ENCODE measurements at regions not wholly inside any gene's neighbourhood (a gene's known extent, or its start where the extent isn't known, plus 50 kb on each side); places are given as distances from the start of the nearest gene placed in this dataset.
A peak's percentile ranks its signal among the peaks of the same experiment; 100 is the strongest.

DNA sequence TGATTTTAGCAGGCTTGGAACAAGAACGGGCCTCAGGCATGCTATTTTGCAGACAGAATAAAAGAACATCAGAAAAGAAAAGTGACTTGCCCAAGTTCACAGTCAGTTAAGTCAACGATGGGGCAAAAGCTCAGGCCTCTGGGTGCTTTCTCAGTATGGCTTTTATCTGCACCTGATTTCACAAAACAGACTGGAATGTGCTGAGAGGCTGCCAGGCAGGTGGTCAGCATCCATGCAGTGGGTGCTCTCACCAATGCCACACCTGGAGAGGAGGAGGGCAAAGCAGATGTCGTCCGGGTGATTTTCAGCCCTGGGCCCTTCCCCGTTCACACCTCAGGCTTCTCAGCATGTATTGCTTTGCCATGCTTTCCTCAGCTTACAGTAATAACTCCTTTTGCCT, 854.6 kb downstream of the RNF144A start:
- no peaks in the 10 kb centered on the region for H3K36me3 ChIP-seq (ENCODE audit: control insufficient read depth in 2 of 2, insufficient read depth in 2 of 2, low read length in 2 of 2)

DNA sequence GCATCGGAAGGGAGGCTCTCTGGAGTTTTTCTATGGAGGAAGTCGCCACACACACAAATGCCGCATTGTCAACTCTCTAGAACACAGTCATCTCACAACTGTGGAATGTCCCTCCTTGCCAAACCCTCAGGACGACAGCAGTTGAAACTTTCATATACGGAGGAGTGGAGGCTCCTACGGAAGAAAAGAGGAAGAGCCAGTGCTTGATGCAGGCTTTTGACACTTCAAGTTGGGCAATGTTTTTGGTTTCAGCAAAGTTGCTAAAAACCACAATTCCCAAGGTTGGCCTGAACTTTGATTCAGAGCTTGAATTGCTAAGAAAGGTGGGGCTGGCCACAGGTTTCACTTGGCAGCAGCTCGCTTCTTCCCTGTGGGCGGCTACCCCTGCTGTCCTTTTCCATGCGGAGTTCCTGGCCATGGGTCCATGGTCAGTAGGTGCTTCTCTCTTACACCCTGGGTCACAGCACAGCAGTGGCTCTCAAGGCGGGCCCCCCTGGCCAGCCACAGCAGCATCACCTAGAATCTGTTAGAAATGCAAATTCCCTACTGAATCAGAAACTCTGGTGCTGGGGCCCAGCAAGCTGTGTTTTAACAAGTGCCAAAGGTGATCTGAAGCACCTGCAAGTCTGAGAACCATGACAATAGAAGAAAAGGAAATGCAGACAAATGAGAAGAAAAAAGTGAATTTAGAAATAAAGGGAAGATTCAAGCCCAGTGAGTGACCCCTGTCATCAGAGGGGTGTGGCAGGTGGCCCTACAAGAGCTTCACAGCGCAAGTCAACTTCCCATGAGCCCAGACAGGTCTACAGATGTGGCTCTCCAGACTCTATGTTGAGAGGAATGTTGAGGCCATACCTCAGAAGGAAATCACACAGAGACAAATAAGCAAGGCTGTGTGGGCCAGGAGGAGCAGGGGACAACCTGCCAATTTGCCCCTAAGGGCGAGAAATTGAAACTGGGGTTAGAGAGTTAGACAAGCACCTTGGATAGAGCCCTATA, 856.4 kb downstream of the RNF144A start:
- Histone ChIP-seq H3K9me3 (ENCODE audit: control insufficient read depth in 2 of 2, low read length in 2 of 2) (no peaks in the 10 kb centered on the region), H3K4me3 (ENCODE audit: low read length in 2 of 2) (no peak overlapping the region), H3K9ac (ENCODE audit: low read length in 2 of 2) (no peak overlapping the region), H3K27me3 (ENCODE audit: control insufficient read depth in 1 of 2, insufficient read depth in 2 of 2, low read length in 2 of 2) (no peaks in the 10 kb centered on the region), H3K27ac (ENCODE audit: low read length) (no peak overlapping the region), H3K36me3 (ENCODE audit: control insufficient read depth in 2 of 2, insufficient read depth in 2 of 2, low read length in 2 of 2) (no peaks in the 10 kb centered on the region), H3K4me1 (ENCODE audit: control insufficient read depth, insufficient read depth, low read length) (no peaks in the 10 kb centered on the region)

More for the DNA sequence above, 854.6 kb downstream of the RNF144A start:
- Histone ChIP-seq H3K27me3 (ENCODE audit: control insufficient read depth in 1 of 2, insufficient read depth in 2 of 2, low read length in 2 of 2) (no peaks in the 10 kb centered on the region), H3K9me3 (ENCODE audit: control insufficient read depth in 2 of 2, low read length in 2 of 2) (no peaks in the 10 kb centered on the region), H3K4me3 (ENCODE audit: low read length in 2 of 2) (no peak overlapping the region), H3K9ac (ENCODE audit: low read length in 2 of 2) (no peak overlapping the region), H3K27ac (ENCODE audit: low read length) (no peak overlapping the region), H3K4me1 (ENCODE audit: control insufficient read depth, insufficient read depth, low read length) (peaks cover 9% of the 10 kb centered on the region)

DNA sequence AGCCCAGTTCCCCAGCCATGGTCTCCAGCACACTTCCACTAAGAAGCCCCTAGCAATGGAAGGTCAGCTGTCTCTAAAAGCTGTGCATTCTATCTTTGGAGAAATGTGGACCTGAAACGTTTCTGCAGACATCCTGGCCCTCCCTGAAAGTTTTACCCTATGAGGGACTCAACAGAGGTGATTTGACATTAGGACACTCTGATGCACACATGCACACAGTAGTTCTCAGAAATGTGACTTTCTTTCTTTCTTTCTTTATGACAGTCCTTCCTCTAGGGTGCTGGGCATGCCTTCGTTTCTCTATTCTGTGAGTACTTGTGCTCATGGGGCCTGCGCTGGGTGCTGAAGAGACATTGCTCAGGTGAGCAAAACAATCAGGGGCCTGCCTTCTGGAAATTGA, 857.3 kb downstream of the RNF144A start:
- no peak overlapping the region for H3K27ac ChIP-seq (ENCODE audit: low read length)
- H3K4me3 ChIP-seq (ENCODE audit: low read length in 2 of 2), result no peak overlapping the region
- no peaks in the 10 kb centered on the region for H3K9me3 ChIP-seq (ENCODE audit: control insufficient read depth in 2 of 2, low read length in 2 of 2)
- H3K36me3 ChIP-seq (ENCODE audit: control insufficient read depth in 2 of 2, insufficient read depth in 2 of 2, low read length in 2 of 2), result no peaks in the 10 kb centered on the region
- H3K4me1 ChIP-seq (ENCODE audit: control insufficient read depth, insufficient read depth, low read length), result no peaks in the 10 kb centered on the region
- no peak overlapping the region for H3K9ac ChIP-seq (ENCODE audit: low read length in 2 of 2)
- H3K27me3 ChIP-seq (ENCODE audit: control insufficient read depth in 1 of 2, insufficient read depth in 2 of 2, low read length in 2 of 2), result no peaks in the 10 kb centered on the region

DNA sequence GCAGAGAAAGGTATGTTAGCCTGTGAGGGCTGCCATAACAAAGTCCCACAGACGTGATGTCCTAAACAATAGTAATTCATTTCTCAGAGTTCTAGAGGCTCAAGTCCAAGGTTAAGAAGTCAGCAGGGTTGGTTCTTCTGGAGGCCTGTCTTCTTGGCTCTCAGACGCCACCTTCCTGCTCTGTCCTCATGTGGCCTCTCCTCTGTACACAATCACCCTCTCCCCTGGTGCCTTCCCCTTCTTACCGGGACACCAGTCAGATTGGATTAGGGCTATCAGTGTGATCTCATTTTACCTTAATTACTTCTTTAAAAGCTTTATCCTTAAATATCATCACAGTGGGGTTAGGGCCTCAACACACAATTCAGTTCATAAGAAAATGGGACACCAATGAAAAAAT, 860.5 kb downstream of the RNF144A start:
- H3K9ac ChIP-seq (ENCODE audit: low read length in 2 of 2), result no peak overlapping the region
- no peaks in the 10 kb centered on the region for H3K36me3 ChIP-seq (ENCODE audit: control insufficient read depth in 2 of 2, insufficient read depth in 2 of 2, low read length in 2 of 2)
- no peaks in the 10 kb centered on the region for H3K4me1 ChIP-seq (ENCODE audit: control insufficient read depth, insufficient read depth, low read length)
- no peak overlapping the region for H3K4me3 ChIP-seq (ENCODE audit: low read length in 2 of 2)
- H3K9me3 ChIP-seq (ENCODE audit: control insufficient read depth in 2 of 2, low read length in 2 of 2), result no peaks in the 10 kb centered on the region
- H3K27ac ChIP-seq (ENCODE audit: low read length), result no peak overlapping the region
- no peaks in the 10 kb centered on the region for H3K27me3 ChIP-seq (ENCODE audit: control insufficient read depth in 1 of 2, insufficient read depth in 2 of 2, low read length in 2 of 2)

DNA sequence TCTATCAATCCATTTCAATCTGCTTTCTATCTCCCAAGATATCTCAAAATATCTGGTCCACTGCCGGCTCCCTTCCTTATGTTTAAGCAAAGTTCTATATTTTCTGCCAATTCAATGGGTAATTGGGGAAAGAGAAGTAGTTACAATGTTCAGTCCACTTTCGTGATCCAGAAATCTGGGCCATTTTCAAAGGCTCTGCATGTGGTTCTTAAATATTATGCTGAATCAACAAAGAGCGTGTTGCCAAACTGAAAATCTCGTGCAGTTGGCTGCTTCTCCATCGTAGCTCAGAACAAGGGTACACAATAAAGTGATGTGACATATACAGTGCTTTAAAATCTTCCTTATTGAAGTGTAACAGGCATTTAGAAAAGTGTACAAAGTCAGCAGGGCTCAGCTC, 863.1 kb downstream of the RNF144A start:
- Histone ChIP-seq H3K4me1 (ENCODE audit: control insufficient read depth, insufficient read depth, low read length) (no peaks in the 10 kb centered on the region), H3K36me3 (ENCODE audit: control insufficient read depth in 2 of 2, insufficient read depth in 2 of 2, low read length in 2 of 2) (no peaks in the 10 kb centered on the region), H3K9ac (ENCODE audit: low read length in 2 of 2) (no peak overlapping the region), H3K4me3 (ENCODE audit: low read length in 2 of 2) (no peak overlapping the region), H3K27me3 (ENCODE audit: control insufficient read depth in 1 of 2, insufficient read depth in 2 of 2, low read length in 2 of 2) (peaks cover 0 to 2% of the 10 kb centered on the region in 2 donors), H3K27ac (ENCODE audit: low read length) (no peak overlapping the region), H3K9me3 (ENCODE audit: control insufficient read depth in 2 of 2, low read length in 2 of 2) (no peaks in the 10 kb centered on the region)

DNA sequence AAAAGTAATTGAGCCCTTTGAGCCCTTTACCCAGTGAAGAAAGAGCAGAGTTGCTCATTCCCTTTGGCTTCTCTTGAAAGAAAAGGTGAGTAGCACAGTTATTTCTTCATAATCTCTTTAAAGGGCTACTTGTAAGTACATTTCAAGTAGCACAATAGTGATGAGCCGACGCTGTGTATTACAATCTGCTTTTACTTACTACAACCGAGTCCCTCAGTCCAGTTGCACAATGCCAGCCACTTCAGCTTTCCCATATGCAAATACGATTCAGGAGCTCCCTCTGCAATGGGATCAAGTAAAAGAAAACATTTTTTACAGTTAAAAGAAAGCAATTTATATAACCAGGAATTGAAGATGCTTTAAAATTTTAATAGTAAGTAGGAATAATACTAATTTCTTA, 868.5 kb downstream of the RNF144A start:
- H3K36me3 ChIP-seq (ENCODE audit: control insufficient read depth in 2 of 2, insufficient read depth in 2 of 2, low read length in 2 of 2), result no peaks in the 10 kb centered on the region
- peaks cover 0 to 2% of the 10 kb centered on the region in 2 donors for H3K27me3 ChIP-seq (ENCODE audit: control insufficient read depth in 1 of 2, insufficient read depth in 2 of 2, low read length in 2 of 2)
- H3K9me3 ChIP-seq (ENCODE audit: control insufficient read depth in 2 of 2, low read length in 2 of 2), result no peaks in the 10 kb centered on the region
- no peak overlapping the region for H3K9ac ChIP-seq (ENCODE audit: low read length in 2 of 2)
- H3K4me1 ChIP-seq (ENCODE audit: control insufficient read depth, insufficient read depth, low read length), result no peaks in the 10 kb centered on the region
- no peak overlapping the region for H3K27ac ChIP-seq (ENCODE audit: low read length)
- no peak overlapping the region for H3K4me3 ChIP-seq (ENCODE audit: low read length in 2 of 2)

DNA sequence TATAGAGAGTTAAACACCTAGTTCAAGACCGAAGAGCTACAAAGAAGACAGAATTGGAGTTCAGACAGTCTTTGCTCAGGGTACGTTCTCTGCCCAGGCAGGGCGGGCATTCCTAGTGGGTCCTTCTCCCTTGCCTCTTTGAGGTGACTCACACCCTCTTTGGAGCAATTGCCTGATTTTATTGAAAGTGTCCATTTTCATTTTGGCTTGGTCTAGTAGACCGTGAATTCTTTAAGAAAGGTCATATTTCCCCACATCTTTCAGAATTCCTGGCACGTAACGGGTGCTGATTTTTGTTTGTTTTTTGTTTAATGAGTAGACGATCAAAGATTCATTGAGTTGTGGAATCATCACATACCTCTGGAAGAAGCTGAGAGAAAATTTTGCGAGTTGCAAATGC, 871.5 kb downstream of the RNF144A start:
- no peak overlapping the region for H3K27ac ChIP-seq (ENCODE audit: low read length)
- no peaks in the 10 kb centered on the region for H3K36me3 ChIP-seq (ENCODE audit: control insufficient read depth in 2 of 2, insufficient read depth in 2 of 2, low read length in 2 of 2)
- no peak overlapping the region for H3K9ac ChIP-seq (ENCODE audit: low read length in 2 of 2)
- H3K4me3 ChIP-seq (ENCODE audit: low read length in 2 of 2), result no peak overlapping the region
- H3K4me1 ChIP-seq (ENCODE audit: control insufficient read depth, insufficient read depth, low read length), result peaks cover 8% of the 10 kb centered on the region
- H3K27me3 ChIP-seq (ENCODE audit: control insufficient read depth in 1 of 2, insufficient read depth in 2 of 2, low read length in 2 of 2), result no peaks in the 10 kb centered on the region
- no peaks in the 10 kb centered on the region for H3K9me3 ChIP-seq (ENCODE audit: control insufficient read depth in 2 of 2, low read length in 2 of 2)

DNA sequence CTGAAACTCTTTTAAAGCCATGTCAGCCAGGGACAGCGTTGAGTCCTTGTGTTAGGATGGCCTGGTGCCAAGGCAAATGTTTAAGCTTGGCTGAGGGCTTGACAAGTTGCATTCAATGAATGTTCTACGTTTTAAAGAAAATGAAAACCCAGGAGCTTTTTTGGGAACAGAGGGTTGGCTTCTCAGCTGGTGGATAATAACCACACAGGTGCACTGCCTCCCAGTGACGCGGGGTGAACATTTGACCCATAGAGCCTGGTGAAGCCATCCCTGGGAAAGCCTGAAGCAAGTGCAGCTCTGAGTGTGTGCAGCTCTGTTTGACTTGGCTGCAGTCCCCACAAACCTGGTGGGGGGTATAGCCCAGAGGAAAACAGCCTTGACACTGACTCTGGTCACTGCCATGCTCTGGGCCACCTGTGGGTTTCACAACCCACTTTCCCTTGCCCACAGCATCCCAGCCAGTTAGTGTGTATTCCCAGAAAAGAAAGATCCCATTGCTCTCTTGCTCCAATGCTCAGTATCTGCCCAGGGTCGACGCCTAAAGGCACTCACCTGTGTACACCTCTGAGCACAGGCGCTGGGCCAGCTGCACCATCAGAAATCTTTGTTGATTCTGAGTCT, 874.9 kb downstream of the RNF144A start:
- Histone ChIP-seq H3K27ac (ENCODE audit: low read length) (no peak overlapping the region), H3K9ac (ENCODE audit: low read length in 2 of 2) (no peak overlapping the region), H3K36me3 (ENCODE audit: control insufficient read depth in 2 of 2, insufficient read depth in 2 of 2, low read length in 2 of 2) (no peaks in the 10 kb centered on the region)

DNA sequence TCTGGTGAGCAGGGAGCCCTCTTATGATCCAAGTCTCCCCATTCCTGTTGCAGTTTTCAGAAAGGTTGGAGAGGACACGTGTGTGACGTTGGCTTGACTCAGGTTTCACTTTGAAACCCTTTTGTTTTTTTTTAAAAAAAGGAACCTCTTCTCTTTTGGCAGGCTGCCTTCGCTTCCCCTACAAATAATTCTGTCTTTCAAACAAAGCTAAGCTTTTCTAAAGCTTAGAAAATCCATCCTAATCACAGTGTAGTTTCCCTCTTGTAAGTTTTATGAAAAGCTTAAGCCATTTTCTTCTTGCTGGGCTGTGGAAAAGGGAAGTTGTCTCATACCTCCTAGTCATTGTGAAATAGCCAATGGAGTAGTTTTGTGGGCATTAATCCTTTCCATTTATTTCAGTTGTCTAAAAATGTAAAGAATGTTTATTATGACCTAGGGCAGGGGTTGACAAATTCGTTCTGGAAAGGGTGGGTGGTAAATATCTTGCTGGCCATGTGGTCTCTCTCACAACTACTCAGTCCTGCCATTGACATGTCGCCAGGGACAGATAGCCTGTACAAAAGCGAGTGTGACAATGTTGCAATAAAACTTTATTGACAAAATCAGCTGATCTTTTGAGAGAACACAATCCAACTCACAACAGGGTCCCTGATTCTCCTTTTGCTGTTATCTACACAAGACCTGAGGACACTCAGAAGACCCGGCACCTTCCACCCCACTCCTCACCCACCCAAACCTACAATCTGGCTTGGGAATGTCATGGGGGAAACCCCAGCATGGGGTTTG, 878.8 kb downstream of the RNF144A start:
- H3K27ac ChIP-seq (ENCODE audit: low read length), result peak overlapping the region; percentile 2
- H3K27me3 ChIP-seq (ENCODE audit: control insufficient read depth in 1 of 2, insufficient read depth in 2 of 2, low read length in 2 of 2), result no peaks in the 10 kb centered on the region
- peaks cover 14% of the 10 kb centered on the region for H3K4me1 ChIP-seq (ENCODE audit: control insufficient read depth, insufficient read depth, low read length)
- H3K9ac ChIP-seq (ENCODE audit: low read length in 2 of 2), result no peak overlapping the region
- H3K4me3 ChIP-seq (ENCODE audit: low read length in 2 of 2), result no peak overlapping the region
- no peaks in the 10 kb centered on the region for H3K9me3 ChIP-seq (ENCODE audit: control insufficient read depth in 2 of 2, low read length in 2 of 2)
- H3K36me3 ChIP-seq (ENCODE audit: control insufficient read depth in 2 of 2, insufficient read depth in 2 of 2, low read length in 2 of 2), result no peaks in the 10 kb centered on the region

More for the DNA sequence above, 874.9 kb downstream of the RNF144A start:
- Histone ChIP-seq H3K9me3 (ENCODE audit: control insufficient read depth in 2 of 2, low read length in 2 of 2) (no peaks in the 10 kb centered on the region), H3K27me3 (ENCODE audit: control insufficient read depth in 1 of 2, insufficient read depth in 2 of 2, low read length in 2 of 2) (no peaks in the 10 kb centered on the region), H3K4me3 (ENCODE audit: low read length in 2 of 2) (no peak overlapping the region), H3K4me1 (ENCODE audit: control insufficient read depth, insufficient read depth, low read length) (peaks cover 14% of the 10 kb centered on the region)

DNA sequence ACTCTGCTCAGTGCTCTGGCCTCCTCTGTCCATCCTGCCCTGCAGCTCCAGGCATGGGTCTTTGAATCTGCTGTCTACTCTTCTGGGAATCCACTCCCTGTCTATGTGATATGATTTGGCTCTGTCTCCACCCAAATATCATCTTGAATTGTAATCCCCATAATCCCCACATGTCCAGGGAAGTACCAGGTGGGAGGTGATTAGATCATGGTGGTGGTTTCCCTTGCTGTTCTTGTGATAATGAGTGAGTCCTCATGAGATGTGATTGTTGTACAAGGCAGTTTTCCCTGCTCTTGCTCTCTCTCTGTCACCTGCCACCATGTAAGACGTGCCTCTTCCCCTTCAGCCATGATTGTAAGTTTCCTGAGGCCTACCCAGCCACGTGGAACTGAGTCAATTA, 881.8 kb upstream of the ID2 start:
- Histone ChIP-seq H3K4me3 (ENCODE audit: low read length in 2 of 2) (no peak overlapping the region), H3K9ac (ENCODE audit: low read length in 2 of 2) (no peak overlapping the region), H3K27me3 (ENCODE audit: control insufficient read depth in 1 of 2, insufficient read depth in 2 of 2, low read length in 2 of 2) (no peaks in the 10 kb centered on the region), H3K36me3 (ENCODE audit: control insufficient read depth in 2 of 2, insufficient read depth in 2 of 2, low read length in 2 of 2) (no peaks in the 10 kb centered on the region), H3K27ac (ENCODE audit: low read length) (no peak overlapping the region), H3K4me1 (ENCODE audit: control insufficient read depth, insufficient read depth, low read length) (peaks cover 4% of the 10 kb centered on the region), H3K9me3 (ENCODE audit: control insufficient read depth in 2 of 2, low read length in 2 of 2) (no peaks in the 10 kb centered on the region)

Measured in stomach smooth muscle (tissue), 2 donors.